Hematopoietic multipotent progenitor cell treated with erythropoietin and hydrocortisone succinate and interleukin-3 and kit ligand, for 6 days (in vitro differentiated cells): ENCODE measurements at regions not wholly inside any gene's neighbourhood (a gene's known extent, or its start where the extent isn't known, plus 50 kb on each side); places are given as distances from the start of the nearest gene placed in this dataset.

Source experiments
- DNase-seq: peaks from one replicate; pipeline ENCODE4 v3.0.0-alpha.2; 2015

- DNase-seq, result no peak
These were observed 470.5 kb upstream of the CITED2 start for GRCh38 chr6:139844907-139845306.

GRCh38 chr6:139841794-139842215 is 467.4 kb upstream of the CITED2 start:
- no peak for DNase-seq

GRCh38 chr6:139839506-139840156 is 465.2 kb upstream of the CITED2 start:
- peak; percentile 41 for DNase-seq

GRCh38 chr6:139834232-139834631 is 459.8 kb upstream of the CITED2 start:
- DNase-seq, result no peak

- DNase-seq, result no peak
These were observed 459.1 kb upstream of the CITED2 start for GRCh38 chr6:139833592-139833991.

GRCh38 chr6:139832493-139833305 is 458.3 kb upstream of the CITED2 start:
- DNase-seq, result no peak

- DNase-seq, result no peak
These were observed 455.1 kb upstream of the CITED2 start for GRCh38 chr6:139829576-139829975.

- DNase-seq, result no peak
These were observed 454.5 kb upstream of the CITED2 start for GRCh38 chr6:139828751-139829519.

GRCh38 chr6:139825935-139826374 is 451.5 kb upstream of the CITED2 start:
- peak; percentile 43 for DNase-seq

- DNase-seq, result no peak
These were observed 450.4 kb upstream of the CITED2 start for GRCh38 chr6:139824864-139825263.

- DNase-seq, result no peak
These were observed 449.3 kb upstream of the CITED2 start for GRCh38 chr6:139823808-139824126.

GRCh38 chr6:139823099-139823807 is 448.8 kb upstream of the CITED2 start:
- peak; percentile 65 for DNase-seq

GRCh38 chr6:139821676-139822223 is 447.3 kb upstream of the CITED2 start:
- no peak for DNase-seq

GRCh38 chr6:139820210-139820609 is 445.8 kb upstream of the CITED2 start:
- no peak for DNase-seq

- DNase-seq, result no peak
These were observed 445.3 kb upstream of the CITED2 start for GRCh38 chr6:139819776-139820175.

GRCh38 chr6:139812939-139813338 is 438.5 kb upstream of the CITED2 start:
- DNase-seq, result no peak

- DNase-seq, result peak; percentile 47
These were observed 427.3 kb upstream of the CITED2 start for GRCh38 chr6:139801571-139802321.

GRCh38 chr6:139800837-139801236 is 426.4 kb upstream of the CITED2 start:
- no peak for DNase-seq

GRCh38 chr6:139790527-139790926 is 416.1 kb upstream of the CITED2 start:
- DNase-seq, result no peak

GRCh38 chr6:139784222-139784769 is 409.8 kb upstream of the CITED2 start:
- no peak for DNase-seq

- no peak for DNase-seq
These were observed 405.7 kb upstream of the CITED2 start for GRCh38 chr6:139779988-139780774.
